Hematopoietic multipotent progenitor cell treated with erythropoietin and hydrocortisone succinate and interleukin-3 and kit ligand, for 15 days (in vitro differentiated cells): ENCODE measurements at regions not wholly inside any gene's neighbourhood (a gene's known extent, or its start where the extent isn't known, plus 50 kb on each side); places are given as distances from the start of the nearest gene placed in this dataset.

Source experiments
- DNase-seq: peaks from one replicate; pipeline ENCODE4 v3.0.0-alpha.2; 2015; ENCODE audit warnings: low spot score

DNA sequence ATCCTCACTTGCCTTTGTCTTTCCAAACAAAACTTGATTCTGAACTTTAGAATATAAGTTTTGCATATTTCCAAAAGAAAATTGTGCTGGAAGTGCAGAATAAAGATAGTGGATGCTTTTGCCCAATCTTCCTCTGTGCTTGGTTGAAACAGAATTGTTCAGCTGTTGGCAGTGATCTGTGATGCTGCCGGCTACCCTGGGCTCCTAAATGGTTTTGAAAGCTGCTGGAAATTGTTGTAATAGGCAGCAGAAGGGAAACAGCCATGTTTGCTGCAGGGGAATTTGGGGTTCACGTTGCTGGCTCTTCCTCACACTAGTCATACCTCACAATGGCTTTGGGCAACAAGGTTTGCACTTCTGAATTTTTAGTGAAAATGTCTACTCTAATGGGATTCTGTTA lies 398.0 kb downstream of the RAPGEF2 start:
- DNase-seq, result no peak

DNA sequence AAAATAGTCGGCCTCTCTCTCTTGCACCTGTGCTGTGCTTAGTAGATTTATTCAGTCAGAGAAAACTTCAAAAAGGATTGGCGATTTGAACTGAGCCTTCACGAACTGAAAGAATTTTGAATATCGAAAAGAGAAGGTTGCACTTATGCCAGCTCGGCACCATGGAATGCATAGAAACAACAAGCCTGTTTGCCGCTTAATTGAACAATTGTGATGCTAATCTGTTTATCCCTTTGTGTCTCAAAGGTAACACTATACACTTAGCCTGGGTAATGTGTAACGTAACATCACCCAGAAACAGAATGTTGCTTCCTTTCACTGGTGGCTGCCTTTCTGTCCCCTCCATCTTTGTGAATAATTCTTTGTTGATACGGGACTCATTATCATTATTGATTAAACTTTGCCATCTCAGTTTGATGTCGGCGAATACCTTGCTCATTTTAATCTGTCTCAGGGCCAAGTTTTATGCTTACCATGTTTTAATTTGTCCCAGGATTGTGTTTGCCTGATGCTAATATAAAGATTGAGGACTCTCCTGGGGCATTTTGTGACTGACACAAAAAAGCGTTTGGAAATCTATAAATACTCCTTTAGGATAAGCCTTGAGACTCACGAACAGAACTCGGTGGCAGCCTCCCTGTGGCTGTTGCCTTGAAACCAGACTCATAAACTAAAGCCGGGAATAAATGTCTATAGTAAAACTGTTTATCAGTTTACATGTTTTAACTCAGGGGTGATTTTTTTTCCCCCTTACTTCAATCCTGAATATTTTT lies 400.5 kb downstream of the RAPGEF2 start:
- DNase-seq, result no peak

DNA sequence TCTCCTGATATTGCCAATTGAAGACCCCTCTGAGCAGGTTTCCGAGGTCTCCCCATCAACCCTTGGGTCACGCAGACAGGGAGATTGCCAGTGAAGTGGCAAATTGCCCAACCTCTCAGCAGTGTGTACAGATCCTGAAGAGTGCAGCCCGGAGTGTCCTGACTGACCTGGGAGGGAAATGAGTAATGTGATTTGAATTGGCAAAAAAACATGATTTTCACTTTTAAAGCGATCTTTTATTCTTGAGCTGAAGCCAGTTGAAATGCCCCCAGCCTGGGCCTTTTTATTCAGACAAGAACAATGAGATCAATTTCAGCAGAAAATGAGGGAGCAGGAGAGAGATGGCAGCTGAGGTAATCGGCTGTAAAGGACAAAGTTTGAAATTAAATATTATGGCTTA lies 401.8 kb downstream of the RAPGEF2 start:
- DNase-seq, result no peak

DNA sequence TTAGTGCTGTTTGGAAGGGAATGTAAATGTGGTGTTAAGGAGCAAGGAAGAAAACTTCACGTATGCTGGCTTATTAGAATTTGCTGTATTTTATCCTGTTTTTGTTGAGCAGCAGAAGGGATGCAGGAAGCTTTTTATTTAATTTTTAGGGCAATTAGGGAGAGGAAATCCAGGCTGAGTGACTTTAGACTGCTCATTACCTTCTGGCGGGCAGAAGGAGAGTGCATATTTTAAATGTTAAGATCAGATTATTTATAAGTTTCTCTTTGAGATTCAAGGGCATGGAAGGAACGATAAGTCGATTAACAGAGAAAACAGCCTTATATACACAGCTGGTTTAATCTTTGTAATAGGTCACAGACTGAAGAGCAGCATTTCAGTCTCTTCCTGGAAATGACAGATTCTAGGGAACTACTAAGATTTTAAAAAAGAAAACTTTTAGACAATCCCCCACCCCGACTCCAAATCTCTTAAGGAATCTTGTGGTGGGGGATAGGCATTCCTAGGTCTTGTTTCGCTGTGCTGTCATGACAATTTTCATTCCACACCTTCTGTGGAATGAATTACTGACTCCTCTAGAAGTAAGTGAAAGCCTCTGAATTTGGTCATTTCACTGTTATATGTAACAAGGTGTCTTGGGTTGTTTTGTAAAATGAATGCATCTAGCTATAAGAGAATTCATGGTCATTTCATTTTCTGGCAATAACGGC lies 402.5 kb downstream of the RAPGEF2 start:
- no peak for DNase-seq

DNA sequence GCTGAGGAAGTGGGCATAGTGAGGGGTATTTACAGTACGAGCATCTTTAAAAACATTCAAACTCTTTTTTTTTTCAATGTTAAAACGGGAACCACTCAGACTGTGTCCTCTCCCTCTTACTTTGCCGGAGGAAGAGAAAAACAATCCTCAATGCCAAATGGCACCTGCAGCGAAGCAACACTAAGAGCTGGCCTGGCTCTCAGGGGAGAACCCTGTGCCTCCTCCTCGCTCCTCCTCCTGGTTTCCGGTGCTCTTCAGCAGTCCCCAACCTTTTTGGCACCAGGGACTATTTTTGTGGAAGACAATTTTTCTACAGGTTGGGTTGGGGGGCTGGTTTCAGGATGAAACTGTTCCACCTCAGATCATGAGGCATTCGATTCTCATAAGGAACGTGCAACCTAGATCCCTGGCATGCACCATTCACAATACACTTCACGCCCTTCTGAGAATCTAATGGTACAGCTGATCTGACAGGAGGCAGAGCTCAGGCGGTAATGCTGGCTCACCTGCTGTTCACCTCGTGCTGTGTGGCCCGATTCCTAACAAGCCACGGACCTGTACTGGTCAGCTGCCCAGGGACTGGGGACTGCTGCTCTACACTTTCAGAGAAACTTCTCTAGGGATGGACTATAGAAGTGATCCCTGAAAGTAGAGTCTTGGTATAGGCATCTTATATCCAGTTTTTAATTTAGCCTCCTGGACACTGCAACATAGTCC lies 404.1 kb downstream of the RAPGEF2 start:
- no peak for DNase-seq

DNA sequence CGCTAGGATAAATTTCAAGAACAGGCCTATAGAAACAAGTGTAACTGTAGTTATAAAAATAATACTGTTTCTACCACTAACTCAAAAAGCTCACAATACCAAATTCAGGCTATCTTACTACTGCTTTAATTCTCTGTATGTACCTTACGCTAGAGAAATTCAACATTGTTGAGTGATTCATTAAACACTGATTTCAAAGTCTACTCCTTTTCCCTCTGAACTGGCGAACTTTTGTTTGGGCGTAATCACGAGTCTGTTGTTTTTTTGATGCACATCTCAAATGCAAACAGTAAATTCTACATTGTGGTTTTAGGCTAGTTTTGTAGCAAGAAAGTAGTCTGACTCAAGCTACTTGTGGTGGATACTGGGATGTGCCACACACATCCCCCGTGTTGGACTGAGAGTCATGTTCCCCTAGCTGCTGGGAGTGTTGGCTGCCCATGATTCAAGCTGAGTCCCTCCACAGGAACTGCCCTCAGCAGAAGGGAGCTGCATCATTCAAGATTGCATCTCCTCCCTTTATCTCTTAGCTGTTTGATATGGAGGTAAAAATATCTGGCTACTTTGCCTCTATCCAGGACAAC lies 406.1 kb downstream of the RAPGEF2 start:
- DNase-seq, result no peak

DNA sequence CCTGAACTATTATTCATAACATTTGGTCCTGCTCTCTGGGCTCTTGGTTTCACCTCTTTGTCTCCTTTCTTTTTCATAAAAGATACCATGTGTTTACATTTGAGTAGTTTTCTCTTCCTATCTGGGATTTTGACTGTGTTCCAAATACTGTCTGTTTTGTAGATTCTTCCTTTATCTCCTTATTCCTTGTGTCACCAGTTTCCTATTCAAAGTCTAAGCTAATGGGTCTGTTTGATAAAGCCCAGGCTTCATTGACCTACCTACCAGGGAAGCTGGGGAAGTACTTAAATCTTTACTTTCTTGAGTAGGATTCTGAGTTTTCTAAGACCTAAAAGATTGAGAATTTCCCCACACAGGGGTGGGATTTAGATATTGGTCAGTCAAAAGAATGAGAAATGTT lies 409.5 kb downstream of the RAPGEF2 start:
- DNase-seq, result no peak

DNA sequence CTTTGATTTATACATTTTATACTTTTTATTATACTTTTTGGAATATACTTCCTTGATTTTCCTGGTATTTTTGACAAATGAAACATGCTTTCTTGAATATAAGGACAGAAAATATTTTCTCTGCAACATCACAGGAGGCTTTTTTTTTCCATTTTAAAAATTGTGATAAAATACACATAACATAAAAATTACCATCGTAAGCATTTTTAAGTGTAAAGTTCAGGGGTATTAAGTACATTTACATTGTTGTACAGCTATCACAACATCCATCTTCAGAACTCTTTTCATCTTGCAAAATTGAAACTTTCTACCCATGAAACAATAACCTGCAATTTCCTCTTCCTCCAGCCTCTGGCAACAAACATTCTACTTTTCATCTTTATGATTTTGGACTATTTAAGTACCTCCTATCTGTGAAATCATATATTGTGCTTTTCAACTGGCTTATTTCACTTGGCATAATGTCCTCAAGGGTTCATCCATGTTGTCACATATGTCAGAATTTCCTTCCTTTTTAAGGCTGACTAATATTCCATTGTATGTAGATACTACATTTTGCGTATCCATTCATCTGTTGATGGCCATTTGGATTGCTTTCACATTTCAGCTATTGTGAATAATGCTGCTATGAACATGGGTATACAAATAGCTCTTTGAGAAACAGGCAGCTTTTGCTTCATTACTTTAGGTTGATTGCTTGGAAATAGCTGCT lies 412.6 kb downstream of the RAPGEF2 start:
- DNase-seq, result no peak

DNA sequence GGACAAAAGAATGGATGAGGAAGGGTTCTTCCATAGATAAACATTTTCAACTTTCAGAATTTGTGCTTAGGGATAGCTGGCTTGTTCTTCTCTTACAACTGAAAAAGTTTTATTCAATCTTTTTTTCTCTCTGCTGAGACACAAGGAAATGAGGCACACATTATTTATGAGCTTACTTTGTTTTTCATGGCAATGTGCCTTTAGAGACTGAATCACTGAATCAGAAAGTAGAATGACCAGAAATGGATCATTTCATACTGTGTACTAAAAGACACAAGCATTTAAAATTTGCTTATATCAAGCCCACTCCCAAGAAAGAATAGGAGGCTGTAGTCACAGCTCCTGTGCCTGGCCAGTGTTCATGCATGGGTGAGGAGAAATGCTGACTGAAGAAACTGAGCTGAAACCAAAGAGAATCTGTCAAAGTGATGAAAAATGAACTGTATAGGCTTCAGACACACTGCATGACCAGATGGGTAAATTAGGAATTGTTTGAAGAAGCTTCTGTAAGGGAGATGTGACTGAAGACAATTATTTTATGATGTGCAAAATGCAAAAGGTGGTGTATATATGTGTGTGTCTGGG lies 413.8 kb downstream of the RAPGEF2 start:
- no peak for DNase-seq

DNA sequence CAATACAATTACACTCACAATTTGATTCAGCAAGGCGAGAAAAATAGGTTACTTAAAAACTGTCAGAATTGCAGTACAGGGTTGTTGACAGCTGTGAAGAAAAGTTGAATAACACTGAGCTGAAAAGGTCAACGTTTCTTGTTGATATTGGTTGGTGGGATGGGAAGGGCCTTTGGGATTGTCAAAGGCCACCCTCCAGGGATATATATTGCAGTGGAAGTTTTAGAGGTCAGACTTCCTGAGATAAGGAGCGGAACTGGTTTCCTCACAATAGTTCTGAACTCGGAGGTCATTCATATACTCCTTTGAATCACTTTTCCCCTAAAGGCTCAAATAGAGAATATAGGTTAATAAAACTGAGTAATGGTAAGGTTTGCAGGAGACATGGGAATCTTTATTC lies 417.2 kb downstream of the RAPGEF2 start:
- no peak for DNase-seq

DNA sequence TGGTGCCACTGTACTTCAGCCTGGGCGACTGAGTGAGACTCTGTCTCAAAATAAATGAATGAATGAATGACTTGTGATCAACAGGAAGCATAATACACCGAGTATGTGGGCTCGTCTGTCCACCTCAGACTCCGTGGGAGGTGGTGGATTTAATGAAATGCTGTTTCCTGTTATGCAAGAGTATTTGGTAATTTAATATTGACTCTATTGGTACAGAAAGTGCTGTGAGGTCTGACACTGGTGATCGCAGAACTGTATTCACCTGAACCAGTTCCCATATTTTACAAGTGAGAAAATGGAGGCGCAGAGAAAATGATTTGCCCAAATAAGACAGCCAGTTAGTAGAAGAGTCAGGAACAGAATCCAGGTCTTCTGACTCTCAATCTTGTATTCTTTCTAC lies 423.3 kb downstream of the RAPGEF2 start:
- DNase-seq, result no peak

DNA sequence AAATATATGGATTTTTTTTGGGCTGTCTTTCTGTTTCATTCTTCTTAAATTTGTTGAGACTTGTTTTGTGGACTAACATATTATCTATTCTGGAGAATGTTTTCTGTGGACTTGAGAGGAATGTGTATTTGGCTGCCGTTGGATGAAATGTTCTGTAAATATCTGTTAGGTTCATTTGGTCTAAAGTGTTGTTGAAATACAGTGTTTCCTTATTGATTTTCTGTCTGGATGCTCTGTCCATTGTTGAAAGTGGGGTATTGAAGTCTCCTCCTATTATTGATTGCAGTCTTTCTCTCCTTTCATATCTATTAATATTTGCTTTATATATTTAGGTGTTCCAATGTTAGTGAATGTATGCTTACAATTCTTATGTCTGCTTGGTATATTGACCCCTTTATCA lies 431.8 kb downstream of the RAPGEF2 start:
- DNase-seq, result no peak

DNA sequence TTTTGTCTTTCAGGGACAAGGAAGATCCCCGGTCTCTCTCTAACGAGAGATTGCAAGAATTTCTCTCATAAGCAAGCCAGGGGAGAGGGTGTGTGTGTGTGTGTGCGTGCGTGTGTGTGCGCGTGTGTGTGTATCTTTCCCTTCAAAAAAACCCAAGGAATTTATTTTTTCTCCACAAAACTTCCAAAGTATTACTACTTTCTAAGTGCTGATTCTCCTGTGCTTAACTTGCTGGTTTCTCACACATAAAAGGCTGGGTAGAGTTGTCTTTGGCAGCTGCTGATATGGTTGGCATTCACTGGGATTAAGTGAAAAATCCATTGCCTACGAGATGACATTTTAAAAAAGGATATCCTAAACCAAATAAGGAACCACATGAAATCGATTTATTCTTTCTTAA lies 435.7 kb downstream of the RAPGEF2 start:
- no peak for DNase-seq

DNA sequence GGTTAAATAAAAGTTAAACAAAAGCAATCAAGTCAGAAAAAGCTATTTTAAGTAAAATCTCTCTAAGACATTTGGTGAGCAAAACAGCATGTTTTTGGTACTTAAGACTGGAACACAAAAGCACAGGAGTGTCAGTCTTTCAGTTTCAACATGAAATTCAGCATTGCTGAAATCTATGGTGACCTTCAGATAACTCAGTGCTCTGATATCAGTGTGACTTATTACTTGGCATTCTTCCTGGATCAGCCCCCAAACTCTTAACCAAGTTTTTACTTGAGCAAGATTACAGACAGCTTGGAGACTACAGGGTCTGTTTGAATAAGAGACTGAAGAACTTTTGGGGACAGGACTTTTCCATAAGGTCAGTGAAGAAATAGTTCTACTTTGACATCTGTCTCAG lies 437.2 kb downstream of the RAPGEF2 start:
- no peak for DNase-seq

DNA sequence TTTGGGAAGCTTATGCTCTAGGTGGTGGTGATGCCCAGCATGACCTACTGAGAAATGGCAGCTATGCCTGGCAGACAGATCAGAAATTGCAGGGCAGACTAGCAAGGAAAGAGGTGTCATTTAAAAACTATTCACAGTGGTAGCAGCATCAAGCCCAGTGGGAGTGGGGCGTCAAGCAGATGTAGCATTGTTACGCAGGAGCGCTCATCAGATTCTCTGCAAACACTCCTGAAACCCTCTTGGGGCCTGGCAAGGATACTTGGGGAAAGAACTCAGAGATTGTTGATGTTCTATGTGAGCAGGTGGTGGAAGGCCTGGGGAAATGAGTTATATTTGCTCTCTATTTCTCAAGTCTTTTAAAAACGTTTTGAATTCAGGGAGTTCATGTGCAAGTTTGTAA lies 437.6 kb downstream of the RAPGEF2 start:
- no peak for DNase-seq

DNA sequence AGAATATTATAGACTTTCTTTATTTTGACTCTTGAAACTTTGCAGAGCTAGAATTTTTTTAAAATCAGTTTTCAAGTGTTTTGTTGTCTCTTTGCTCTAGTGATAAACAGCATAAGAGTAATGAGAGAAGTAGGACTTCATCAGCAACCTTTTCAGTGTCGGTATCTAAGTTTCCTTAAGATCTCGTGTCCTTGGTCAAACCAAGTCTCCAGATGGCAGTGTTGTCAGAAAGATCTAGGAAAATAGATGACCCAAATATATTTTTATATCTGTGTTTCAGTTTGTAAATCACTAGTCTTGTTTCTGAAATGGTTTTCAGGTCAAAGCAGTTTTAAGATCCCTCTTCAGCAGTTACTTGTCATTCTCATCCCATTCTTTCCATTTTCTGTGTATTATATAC lies 438.3 kb downstream of the RAPGEF2 start:
- DNase-seq, result no peak

DNA sequence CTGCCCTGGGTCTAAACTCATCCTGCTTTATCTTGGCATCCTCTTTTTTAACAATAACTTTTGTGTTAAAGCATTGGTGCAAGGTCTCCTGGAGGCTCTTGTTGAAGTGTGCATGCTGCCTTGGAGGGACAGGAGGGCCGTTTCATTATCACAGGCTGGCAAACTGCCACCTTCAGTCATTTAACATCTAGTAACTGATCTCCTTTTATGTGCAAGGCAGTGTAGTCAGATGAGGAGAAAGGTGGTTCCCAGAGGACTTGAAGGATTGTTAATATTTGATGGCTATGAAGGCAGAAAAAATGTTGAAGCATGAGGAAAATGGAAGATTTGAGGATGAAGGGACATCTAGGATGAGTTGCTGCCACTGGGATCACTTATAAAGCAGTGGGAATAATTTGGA lies 439.4 kb downstream of the RAPGEF2 start:
- no peak for DNase-seq

DNA sequence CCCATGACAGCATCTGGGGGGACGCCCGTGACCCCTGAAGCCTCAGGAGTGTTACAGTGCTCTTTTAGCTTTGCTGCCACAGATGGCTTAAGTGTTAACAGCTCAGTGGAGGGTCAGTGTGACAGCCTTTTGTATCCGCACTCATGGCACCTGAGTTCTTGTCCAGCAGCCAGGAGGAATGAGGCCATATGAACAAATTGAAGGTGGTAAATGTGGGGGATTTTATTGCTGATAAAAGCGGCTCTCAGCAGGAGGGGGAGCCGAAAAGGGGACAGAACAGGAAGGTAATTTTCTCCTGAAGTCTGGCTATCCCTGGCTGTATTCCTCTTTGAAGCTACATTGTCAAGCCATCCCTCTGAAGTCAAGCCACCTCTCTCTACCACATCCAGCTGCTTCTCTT lies 441.0 kb downstream of the RAPGEF2 start:
- no peak for DNase-seq

DNA sequence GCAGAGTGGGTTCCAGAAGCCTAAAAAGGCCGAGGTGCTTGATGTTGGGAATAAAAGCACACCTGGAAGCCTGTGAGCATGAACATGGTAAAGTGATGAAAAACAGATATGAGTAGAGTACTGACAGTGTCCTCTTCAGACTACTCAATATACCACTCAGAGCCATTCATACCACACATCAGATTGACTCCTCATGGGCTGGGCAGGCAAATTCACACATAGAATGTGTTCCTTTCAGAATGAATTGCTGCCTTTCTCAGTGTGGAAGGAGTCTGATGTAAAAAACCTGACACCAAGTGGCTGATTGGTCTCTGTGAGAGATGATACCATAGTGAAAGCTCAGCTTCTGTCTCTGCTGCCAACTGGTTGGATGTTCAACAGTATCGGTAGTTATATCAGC lies 442.7 kb downstream of the RAPGEF2 start:
- DNase-seq, result no peak

DNA sequence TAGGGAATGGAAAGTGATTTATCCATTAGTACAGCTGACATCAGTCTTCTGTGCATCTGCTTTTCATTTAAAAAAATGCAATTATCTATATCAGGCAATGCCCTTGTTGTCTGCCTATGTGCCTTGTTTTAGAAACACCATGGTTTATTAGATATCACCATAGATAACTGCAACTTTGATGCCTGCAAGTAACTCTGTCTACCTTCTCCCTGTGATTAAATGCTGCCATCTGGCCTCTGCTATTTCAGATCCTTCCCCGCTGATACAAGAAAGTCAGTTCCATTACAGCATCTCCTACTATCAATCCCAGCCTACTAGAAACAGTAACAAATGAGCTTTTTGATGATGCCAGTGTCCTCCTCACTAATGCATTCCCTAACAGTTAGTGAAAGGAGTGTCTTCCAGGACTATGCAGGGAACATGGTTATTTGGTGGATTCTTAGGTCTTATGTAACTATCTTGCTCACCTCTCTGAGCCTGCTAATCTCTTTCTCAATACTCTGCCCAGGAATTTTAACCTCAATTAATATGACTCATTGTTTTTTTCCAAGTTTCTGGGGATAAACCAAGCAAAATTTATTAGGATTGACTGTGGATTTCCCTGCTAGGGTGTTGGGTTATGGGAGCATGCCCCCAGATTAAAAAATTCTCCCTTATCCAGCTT lies 444.9 kb downstream of the RAPGEF2 start:
- no peak for DNase-seq

DNA sequence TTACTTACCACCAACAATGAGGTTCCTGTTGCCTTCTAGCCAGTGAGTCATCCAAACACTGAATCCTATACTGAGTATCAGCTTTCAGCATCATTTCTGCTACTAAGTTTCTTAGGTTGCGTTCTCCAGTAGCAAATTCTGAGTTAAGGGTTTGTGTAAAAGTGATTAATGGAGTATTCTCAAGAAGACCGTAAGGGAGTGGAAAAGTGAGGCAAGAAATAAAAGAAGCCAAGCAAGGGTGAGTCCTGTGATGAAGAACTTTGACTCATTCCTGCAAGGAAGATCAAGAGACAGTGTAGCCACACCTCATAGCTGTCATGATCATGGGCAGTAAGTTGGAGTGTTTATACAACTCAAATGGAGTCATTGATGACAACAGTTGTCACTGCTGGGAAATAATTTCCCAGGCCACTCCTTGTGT lies 446.2 kb downstream of the RAPGEF2 start:
- no peak for DNase-seq
